ENCODE measurements at regions not wholly inside any gene's neighbourhood (a gene's known extent, or its start where the extent isn't known, plus 50 kb on each side); places are given as distances from the start of the nearest gene placed in this dataset.

DNA sequence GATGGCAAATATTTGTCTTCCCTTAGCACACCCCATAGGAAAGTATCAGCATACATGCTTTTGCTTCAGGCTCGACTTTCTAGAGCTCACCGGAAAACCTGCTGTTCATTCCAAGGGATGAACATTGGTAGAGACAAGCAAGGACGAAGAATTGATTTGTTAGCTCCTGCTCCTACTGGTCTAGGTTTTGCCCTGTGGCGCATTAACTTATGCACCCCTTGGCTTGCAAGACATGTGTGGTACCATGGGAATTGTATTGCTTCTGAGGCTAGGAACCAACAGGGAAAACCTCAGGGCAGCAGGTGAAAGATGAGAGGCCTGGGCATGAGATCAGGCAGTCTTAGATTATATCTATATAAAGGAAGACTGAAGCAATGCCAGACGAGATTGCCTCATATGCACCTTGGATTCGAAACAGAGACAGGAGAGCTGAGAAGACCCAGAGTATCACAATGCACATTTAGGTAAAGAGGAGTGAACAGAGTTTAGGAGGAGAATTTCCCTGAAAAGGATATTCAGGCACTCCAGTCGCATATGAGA is 771.2 kb upstream of the B3GALT2 start:
- no peak for TF ChIP-seq ZFX (IDR thresholded peaks at IDR 0.05; ENCODE audit: borderline replicate concordance)
- TF ChIP-seq, protein P1, sequence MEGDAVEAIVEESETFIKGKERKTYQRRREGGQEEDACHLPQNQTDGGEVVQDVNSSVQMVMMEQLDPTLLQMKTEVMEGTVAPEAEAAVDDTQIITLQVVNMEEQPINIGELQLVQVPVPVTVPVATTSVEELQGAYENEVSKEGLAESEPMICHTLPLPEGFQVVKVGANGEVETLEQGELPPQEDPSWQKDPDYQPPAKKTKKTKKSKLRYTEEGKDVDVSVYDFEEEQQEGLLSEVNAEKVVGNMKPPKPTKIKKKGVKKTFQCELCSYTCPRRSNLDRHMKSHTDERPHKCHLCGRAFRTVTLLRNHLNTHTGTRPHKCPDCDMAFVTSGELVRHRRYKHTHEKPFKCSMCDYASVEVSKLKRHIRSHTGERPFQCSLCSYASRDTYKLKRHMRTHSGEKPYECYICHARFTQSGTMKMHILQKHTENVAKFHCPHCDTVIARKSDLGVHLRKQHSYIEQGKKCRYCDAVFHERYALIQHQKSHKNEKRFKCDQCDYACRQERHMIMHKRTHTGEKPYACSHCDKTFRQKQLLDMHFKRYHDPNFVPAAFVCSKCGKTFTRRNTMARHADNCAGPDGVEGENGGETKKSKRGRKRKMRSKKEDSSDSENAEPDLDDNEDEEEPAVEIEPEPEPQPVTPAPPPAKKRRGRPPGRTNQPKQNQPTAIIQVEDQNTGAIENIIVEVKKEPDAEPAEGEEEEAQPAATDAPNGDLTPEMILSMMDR (IDR thresholded peaks at IDR 0.05), result no peak
- no peak overlapping the region for H3K27ac ChIP-seq

DNA sequence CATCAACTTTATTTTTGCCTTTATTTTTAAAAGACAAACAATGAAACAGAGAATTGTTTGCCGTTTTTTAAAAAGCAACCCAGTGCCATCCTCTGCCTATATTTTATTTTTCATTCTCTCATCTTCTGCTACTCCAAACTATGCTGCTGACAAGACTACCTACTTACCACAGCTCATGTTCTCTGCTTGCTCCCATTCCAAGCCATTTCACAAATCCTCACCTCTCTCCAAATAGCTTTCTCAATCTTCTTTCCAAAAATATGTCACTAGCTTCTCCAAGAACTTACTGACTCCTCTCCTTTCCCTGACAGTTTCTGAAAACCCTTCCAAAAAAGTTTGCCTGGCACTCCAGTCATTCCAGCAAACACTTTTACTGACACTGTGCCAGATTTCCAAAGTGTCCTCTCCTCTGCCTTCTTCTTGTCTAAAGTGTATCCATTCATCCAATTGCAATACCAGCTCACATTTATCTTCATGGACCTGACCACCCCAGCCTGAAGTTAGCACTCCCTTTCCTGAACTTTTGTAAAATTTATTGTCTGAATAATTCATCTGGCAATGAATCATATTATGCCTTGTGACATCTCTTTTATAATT is 766.5 kb upstream of the B3GALT2 start:
- H3K27ac ChIP-seq, result no peak overlapping the region
- TF ChIP-seq, protein P1 (IDR thresholded peaks at IDR 0.05), result no peak
- no peak for TF ChIP-seq ZFX (IDR thresholded peaks at IDR 0.05; ENCODE audit: borderline replicate concordance)

DNA sequence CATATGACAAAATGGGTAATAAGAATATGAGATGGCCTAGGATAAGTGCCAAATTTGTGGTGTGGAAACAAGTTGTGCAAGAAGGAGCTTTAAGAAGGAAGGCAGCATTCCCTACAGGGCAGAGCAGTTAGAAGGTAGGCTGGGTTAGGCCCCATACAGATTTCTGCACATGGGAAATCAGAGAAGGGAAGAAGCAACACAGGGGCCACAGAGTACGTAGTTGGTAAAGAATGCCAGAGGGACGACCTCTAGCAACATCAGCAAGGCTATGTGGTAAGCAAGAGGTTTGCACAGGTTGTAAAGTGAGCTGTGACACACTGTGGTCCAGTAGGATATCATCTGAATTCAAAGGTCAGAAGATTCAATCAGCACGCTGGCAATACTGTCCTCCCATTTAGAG is 765.6 kb upstream of the B3GALT2 start:
- no peak overlapping the region for H3K27ac ChIP-seq
- TF ChIP-seq, protein P1 (IDR thresholded peaks at IDR 0.05), result no peak
- no peak for TF ChIP-seq ZFX (IDR thresholded peaks at IDR 0.05; ENCODE audit: borderline replicate concordance)

DNA sequence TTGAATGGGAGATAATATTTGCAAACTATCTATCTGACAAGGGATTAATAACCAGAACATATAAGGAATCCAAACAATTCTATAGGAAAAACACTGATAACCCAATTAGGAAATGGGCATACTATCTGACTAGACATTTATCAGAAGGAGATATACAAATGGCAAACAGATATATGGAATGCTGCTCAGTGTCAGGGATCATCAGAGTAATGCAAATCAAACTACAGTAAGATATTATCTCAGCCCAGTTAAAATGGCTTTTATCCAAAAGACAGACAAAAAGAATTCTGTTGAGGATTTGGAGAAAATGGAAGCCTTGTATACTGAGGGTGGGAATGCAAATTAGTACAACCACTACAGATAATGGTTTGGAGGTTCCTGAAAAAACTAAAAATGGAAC is 758.0 kb upstream of the B3GALT2 start:
- H3K27ac ChIP-seq, result no peak overlapping the region
- no peak for TF ChIP-seq ZFX (IDR thresholded peaks at IDR 0.05; ENCODE audit: borderline replicate concordance)
- TF ChIP-seq, protein P1 (IDR thresholded peaks at IDR 0.05), result no peak

DNA sequence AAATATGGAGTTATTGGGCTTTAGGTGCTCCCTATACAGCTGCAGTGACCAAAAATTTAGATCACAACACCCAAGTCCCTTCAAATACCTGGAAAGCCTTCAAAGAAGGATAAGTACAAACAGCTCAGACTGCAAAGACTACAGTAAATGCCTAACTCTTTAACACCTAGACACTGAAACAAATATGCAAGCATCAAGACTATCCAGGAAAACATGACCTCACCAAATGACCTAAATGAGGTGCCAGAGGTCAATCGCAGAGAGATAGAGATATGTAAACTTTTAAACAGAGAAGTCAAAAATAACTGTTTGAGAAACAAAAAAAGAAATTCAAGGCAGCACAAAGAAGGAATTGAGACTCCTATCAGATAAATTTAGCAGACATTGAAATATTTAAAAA is 753.8 kb upstream of the B3GALT2 start:
- TF ChIP-seq ZFX (IDR thresholded peaks at IDR 0.05; ENCODE audit: borderline replicate concordance), result no peak
- TF ChIP-seq, protein P1 (IDR thresholded peaks at IDR 0.05), result no peak
- no peak overlapping the region for H3K27ac ChIP-seq

DNA sequence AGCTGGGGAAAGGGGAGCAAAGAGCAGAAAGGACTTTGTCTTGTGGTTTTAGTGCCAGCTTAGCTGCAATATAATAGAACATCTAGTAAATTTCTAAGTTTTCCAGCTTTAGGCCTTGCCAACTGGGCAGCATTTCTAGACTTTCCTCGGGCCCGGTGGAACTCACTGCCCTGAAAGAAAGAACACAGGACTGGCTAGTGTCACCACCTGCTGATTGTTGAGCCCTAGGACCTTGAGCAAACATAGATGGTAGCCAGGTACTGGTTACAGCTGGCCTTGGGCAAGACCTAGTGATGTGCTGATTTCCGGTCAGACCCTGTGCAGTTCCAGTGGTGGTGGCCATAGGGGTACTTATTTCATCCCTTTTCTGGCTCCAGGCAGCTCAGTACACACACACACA is 753.2 kb upstream of the B3GALT2 start:
- H3K27ac ChIP-seq, result no peak overlapping the region
- no peak for TF ChIP-seq ZFX (IDR thresholded peaks at IDR 0.05; ENCODE audit: borderline replicate concordance)
- TF ChIP-seq, protein P1 (IDR thresholded peaks at IDR 0.05), result no peak

DNA sequence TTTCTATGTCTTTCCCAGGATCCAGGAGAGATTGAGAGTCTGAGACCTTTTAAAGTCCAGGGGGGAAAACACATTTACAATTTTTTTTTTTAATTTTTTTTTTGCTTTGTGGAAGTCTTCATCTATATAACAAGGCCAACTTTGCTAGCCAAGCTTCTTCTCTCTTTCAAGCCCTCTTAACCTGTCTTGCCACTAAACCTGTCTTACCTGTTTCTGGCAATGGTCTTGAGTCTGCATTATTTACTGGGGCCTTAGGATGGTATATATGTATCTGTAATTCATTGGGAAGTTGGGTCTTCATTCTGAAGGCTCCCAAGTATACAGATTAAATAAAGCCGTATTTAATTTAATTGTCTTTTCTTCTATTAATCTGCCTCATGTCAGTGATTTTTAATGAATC is 750.9 kb upstream of the B3GALT2 start:
- H3K27ac ChIP-seq, result no peak overlapping the region
- TF ChIP-seq, protein P1 (IDR thresholded peaks at IDR 0.05), result no peak
- TF ChIP-seq ZFX (IDR thresholded peaks at IDR 0.05; ENCODE audit: borderline replicate concordance), result no peak

All from 22Rv1 (cell line).